HepG2 (cell line): ENCODE measurements at regions not wholly inside any gene's neighbourhood (a gene's known extent, or its start where the extent isn't known, plus 50 kb on each side); places are given as distances from the start of the nearest gene placed in this dataset.

Experiments
- ATF2 ChIP-seq: sonication (generic); formaldehyde crosslinking; IDR thresholded peaks from 2 replicates; pipeline ENCODE4 v1.4.0; 2020; ENCODE audit warnings: missing genetic modification reagents
- CTCF ChIP-seq: sonication (generic); formaldehyde crosslinking; IDR thresholded peaks from 2 replicates; pipeline ENCODE4 v1.5.0; 2020; ENCODE audit warnings: mild to moderate bottlenecking, missing genetic modification reagents, moderate library complexity
- GPBP1L1 ChIP-seq: sonication (generic); formaldehyde crosslinking; IDR thresholded peaks from 2 replicates; pipeline ENCODE4 v1.5.0; 2020; ENCODE audit warnings: mild to moderate bottlenecking, missing genetic modification reagents
- POLR2A ChIP-seq, 2 experiments: IDR thresholded peaks; 2 replicates each; pipeline ENCODE4 v1.6.1; 2011; ENCODE audit warnings: low read depth in 2 of 2, low read length in 2 of 2, mild to moderate bottlenecking in 1 of 2, moderate library complexity in 1 of 2; ENCODE audit not compliant: insufficient read depth in 1 of 2
- RAD21 ChIP-seq: fragments of 450-650 bp; formaldehyde crosslinking; IDR thresholded peaks from 2 replicates; pipeline ENCODE4 v1.5.0; 2020; ENCODE audit warnings: mild to moderate bottlenecking
- ZNF629 ChIP-seq: sonication (generic); formaldehyde crosslinking; conservative IDR thresholded peaks from 2 replicates; pipeline ENCODE4 v1.5.0; 2020; ENCODE audit warnings: missing genetic modification reagents

GRCh38 chr2:161095314-161095713 is 64.9 kb upstream of the TANK start:
- TF ChIP-seq CTCF (CRISPR knock-in tag) (no peak), GPBP1L1 (CRISPR knock-in tag) (no peak), POLR2A (IDR thresholded peaks at IDR 0.05; ENCODE audit: insufficient read depth in 1 of 2, low read depth in 2 of 2, low read length in 2 of 2) (no peak), RAD21 (no peak), ATF2 (no peak), ZNF629 (no peak)
